ENCODE measurements at regions not wholly inside any gene's neighbourhood (a gene's known extent, or its start where the extent isn't known, plus 50 kb on each side); places are given as distances from the start of the nearest gene placed in this dataset.

DNA sequence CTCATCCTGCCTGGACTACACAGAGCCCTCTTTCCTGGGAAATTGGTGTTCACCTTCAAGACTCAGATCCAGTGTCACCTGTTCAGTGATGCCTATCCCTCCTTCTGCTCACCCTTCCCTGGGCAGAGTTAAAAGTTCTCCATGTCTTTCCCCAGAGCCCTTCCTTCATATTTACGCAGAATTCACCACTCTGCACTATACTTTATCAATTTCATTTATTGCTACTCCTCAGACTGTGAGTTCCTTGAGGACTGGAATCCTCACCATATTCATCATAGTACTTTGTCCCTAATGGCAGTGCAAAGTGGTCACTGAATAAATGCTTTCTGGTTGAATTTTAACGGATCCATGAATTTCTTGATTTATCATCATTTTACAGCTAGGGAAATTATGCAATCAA is 300.0 kb downstream of the CHRM3 start:
- no peak for DNase-seq

GRCh38 chr1:239696317-239696716 is 309.9 kb downstream of the CHRM3 start:
- no peak for DNase-seq

DNA sequence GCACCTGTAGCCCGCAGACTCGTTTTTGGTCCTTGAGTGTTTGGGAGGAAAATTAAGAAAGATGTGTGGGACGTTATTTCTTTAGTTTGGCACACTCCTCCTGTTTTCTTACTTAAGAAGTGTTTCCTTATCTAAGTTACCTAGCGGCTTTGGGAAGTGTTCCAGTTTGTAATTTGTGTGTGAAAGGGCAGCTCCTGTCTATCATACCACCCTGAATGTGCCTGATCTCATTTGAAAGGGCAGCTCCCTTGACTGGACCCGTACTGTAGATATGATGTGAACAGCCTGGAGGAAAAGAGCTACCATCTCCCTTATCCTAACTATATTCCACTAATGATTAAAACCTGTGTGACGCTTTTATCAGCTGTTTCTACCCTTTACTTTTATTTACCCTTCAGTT is 314.3 kb downstream of the CHRM3 start:
- no peak for DNase-seq

GRCh38 chr1:239703075-239703474 is 316.7 kb downstream of the CHRM3 start:
- no peak for DNase-seq

DNA sequence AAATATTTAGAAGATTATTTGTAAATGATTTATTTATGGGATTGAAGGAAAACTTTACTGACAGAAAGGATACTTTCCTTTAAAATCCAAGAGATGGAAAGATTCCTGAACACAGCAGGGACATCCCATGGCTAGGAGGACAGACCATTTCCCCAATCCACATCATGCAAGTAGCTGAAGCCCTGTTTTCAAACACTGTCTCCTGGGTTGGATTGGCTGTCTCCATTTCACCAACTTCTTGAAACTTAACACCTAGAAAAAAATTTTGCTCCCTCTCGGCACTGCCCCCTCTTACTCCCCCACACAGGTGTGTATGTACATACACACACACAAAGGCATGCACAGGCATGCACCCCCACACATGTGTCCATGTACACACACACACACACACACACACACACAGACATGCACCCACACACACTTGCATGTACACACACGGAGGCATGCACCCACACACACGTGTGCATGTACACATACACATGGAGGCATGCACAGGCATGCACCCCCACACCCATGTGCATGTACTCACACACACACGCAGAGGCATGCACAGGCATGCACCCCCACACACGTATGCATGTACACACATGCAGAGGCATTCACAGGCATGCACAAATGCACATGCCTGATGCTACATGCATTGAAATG is 320.0 kb downstream of the CHRM3 start:
- no peak for DNase-seq

- no peak for DNase-seq
Measured at GRCh38 chr1:239707615-239708014, 321.2 kb downstream of the CHRM3 start.

GRCh38 chr1:239708622-239709021 is 322.3 kb downstream of the CHRM3 start:
- no peak for DNase-seq

GRCh38 chr1:239711768-239712167 is 325.4 kb downstream of the CHRM3 start:
- no peak for DNase-seq

DNA sequence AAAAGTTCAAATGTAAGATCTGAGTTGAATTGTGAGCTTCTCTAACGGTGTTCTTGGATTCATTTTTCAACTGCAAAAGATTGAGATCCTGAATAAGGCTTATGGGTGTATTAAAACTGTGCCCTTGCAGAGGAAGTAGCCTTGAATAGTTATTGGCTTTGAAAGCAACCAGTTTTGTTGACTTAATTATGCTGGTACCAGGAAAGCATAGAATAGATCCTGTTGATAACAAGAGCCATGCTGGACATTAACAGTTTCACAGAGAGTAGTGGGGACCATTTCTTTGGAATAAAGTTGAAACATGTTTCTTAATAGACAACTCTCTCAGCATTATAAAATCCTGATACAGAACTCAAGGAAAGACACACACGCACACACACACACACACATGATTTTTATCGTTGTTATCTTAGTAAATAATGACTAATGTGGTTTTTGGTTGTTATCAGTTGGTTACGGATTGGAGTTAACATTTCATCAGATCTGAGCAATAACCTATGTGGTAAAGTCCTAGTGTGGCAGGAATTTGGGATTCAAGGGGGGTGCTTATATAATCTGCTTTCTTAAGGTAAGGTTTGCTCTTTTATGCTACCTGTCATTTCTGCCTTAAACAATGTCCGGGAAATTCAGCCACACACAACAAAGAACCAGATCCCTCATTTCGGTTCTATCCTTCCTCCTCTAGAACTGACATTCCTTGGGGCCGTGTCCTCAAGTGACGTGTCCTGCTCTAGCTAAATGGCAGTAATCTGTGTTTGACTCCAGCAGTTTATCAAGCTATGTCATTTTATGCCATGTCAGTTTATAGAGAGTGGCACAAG is 330.9 kb downstream of the CHRM3 start:
- DNase-seq, result no peak

DNA sequence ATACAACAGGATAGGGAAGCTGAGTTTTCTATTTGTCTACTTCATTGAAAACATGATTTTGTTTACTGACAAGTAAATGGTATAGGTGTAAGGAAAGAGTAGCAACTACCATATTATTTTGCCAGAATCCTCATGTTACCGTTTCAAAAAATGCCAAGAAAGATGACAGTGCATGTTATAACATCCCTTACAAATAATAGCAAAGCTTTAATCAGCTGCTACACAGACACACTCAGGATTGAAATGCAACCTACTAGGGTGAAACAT is 331.5 kb downstream of the CHRM3 start:
- DNase-seq, result no peak

GRCh38 chr1:239718571-239718970 is 332.2 kb downstream of the CHRM3 start:
- DNase-seq, result no peak

GRCh38 chr1:239718997-239719628 is 332.7 kb downstream of the CHRM3 start:
- DNase-seq, result no peak

GRCh38 chr1:239719642-239720258 is 333.4 kb downstream of the CHRM3 start:
- DNase-seq, result peak; percentile 13

DNA sequence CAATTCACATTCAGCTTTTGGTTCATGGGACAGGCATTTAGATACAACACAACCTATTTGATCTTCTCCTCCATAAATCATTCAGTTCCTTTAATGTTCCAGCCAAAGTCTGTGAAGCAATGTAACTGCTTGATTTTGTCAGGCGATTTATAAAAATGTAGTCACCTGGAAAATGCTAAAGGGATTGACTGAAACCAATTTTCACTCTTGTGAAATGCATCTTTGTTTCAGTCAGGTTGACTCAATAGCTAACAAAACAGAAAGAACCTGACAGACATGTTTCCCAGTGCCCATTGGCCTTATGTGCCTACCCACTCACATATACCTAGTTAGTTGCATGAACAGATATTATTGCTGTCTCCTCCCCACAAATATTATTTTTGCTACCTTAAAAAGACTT is 335.7 kb downstream of the CHRM3 start:
- no peak for DNase-seq

- no peak for DNase-seq
Measured at GRCh38 chr1:239723776-239724367, 337.5 kb downstream of the CHRM3 start.

DNA sequence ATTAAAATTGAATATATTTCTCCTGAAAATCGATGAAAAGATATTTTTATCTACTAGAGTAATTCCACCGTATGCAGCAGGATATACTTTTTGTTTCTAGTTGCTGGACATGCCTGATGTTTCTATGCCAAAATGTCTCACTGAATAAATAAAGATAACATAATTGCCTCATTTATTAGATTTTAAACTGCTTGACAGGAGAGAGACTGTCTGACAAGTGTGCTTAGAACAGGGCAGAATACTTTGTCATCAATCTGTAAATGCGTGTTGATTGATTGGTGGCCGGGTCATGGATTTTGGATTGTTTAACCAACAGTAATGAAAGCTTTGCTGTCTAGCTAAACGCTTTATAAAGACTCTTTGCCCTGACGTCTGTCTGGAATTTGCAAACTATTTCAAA is 339.0 kb downstream of the CHRM3 start:
- DNase-seq, result no peak

GRCh38 chr1:239725933-239726332 is 339.6 kb downstream of the CHRM3 start:
- DNase-seq, result no peak

- DNase-seq, result no peak
Measured at GRCh38 chr1:239730378-239730777, 344.0 kb downstream of the CHRM3 start.

GRCh38 chr1:239731082-239731748 is 344.8 kb downstream of the CHRM3 start:
- no peak for DNase-seq

- DNase-seq, result no peak
Measured at GRCh38 chr1:239732770-239733169, 346.4 kb downstream of the CHRM3 start.

DNA sequence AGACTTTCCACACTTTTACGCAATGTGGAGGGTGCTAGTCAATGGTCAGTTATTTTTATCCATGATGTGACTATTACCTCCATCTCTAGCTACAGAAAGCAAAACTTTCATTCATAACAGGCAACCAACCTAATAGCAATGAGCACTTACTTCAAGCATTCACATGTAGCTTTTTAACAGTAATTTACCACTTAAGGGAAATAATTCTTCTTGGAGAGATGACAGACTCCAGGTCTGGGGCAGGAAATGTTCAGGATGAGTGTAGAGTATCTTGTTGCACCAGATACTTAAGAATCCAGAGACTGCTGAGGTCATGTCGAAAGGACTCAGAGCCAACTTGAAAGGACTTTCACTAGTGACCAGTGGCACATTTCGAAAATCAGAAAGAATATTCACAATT is 347.6 kb downstream of the CHRM3 start:
- DNase-seq, result no peak

GRCh38 chr1:239735111-239735510 is 348.7 kb downstream of the CHRM3 start:
- no peak for DNase-seq

DNA sequence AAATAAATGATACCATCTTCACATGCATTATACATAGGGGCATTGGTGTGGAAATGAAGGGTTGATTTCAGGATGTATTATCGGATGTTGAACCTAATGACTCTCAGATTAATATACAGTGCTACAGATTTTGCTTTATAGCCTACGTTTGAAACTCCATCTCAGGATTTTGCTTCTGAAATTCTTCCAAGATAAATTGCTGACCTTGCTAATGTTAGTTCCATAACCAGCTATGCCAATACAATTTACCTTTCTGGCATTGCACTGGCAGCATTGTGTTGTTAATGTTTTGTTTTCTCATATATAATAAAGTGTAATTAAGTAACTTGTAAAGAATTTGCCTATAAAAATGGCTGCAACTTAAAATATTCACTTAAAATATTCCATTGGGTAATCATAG is 350.1 kb downstream of the CHRM3 start:
- DNase-seq, result no peak
